COLO829 (cell line): ENCODE measurements at regions not wholly inside any gene's neighbourhood (a gene's known extent, or its start where the extent isn't known, plus 50 kb on each side); places are given as distances from the start of the nearest gene placed in this dataset.
"Not testable (repeated sequence)": the region's sequence is repeated elsewhere in the genome, so short reads cannot be mapped to it uniquely, and the experiment has no call there.

Experiments
- DNase-seq: peaks from one replicate; pipeline ENCODE4 v3.0.0; 2012; ENCODE audit warnings: low spot score

- DNase-seq: no peak
Measured at GRCh38 chr15:66635817-66636216, 66.2 kb upstream of the SMAD6 start.

GRCh38 chr15:66637044-66637443 lies 65.0 kb upstream of the SMAD6 start:
- DNase-seq: not testable (repeated sequence)

- no peak for DNase-seq
Measured at GRCh38 chr15:66638377-66638776, 63.7 kb upstream of the SMAD6 start.

- DNase-seq: no peak
Measured at GRCh38 chr15:66641485-66642315, 60.3 kb upstream of the SMAD6 start.

DNA sequence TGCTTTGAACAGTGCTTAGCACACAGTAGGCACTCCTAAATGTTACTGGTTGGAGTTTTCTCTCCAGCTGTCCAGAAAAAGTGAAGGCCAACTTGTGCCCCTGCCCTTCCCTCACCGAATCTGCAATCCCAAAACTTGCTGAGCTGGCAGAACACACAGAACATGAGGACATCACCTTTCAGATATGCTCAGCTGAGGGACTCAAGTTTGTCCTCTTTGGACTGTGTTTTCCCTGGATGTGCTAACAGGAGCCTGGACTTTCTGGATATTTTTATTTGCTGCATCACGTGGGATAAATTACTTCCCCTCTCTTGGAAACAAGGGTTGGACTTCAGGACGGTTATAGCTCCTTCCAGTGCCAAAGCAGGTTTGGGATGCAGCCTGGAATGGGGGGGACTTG lies 59.5 kb upstream of the SMAD6 start:
- DNase-seq: no peak

DNA sequence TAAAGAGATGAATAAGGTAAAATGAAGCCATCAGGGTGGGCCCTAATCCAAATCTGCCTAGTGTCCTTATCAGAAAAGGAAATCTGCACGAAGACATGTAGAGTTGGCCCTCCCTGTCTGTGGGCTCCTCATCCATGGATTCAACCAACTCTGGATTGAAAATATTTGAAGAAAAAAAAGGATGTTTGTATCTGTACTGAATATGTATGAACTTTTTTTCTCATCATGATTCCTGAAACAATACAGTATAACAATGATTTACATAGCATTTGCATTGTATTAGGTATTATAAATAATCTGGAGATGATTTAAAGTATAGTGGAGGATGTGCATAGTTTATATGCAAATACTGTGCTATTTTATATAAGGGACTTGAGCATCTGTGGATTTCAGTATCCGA lies 59.0 kb upstream of the SMAD6 start:
- DNase-seq: no peak

GRCh38 chr15:66644000-66644787 lies 57.8 kb upstream of the SMAD6 start:
- no peak for DNase-seq

DNA sequence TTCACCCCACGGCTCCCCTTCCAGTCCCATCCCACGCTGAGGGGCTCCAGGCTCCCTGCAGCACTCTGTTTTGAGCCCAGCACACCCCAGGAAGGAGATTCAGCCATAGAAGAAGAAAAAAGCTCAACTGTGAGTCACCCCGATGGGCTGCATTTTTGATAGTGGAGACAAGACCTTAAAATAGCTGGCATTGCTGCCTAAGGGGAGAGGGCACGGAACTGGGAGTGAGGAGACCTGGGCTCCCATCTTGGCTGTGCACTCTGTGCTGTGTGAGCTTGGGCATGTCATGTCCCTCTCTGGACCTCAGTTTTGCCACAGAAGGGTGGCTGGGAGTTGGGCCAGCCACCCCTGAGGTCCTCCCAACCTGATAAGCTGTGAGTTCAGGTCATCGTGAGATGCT lies 57.2 kb upstream of the SMAD6 start:
- DNase-seq: no peak

GRCh38 chr15:66646308-66646707 lies 55.7 kb upstream of the SMAD6 start:
- DNase-seq: peak; percentile 64

DNA sequence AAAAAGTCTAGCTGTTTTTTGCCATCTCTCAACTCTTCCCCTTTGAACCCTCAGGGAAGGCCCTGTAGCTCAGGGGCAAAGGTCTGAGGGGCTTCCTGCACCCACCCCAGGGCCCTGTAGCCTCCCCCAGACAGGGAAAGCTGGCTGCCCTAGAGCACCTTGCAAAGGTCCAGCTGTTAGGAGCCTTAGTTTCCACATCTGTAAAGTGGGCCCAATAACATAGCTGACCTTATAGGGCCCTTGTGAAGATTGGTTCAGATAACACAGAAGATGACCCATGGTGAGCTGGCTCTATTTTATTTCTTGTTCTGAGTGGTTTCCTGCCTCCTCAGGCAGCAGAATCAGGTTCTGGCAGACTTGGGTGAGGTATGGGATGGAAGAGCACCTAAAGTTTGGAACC lies 55.2 kb upstream of the SMAD6 start:
- DNase-seq: no peak

- no peak for DNase-seq
Measured at GRCh38 chr15:66647358-66647757, 54.7 kb upstream of the SMAD6 start.

- no peak for DNase-seq
Measured at GRCh38 chr15:66648588-66648987, 53.4 kb upstream of the SMAD6 start.

DNA sequence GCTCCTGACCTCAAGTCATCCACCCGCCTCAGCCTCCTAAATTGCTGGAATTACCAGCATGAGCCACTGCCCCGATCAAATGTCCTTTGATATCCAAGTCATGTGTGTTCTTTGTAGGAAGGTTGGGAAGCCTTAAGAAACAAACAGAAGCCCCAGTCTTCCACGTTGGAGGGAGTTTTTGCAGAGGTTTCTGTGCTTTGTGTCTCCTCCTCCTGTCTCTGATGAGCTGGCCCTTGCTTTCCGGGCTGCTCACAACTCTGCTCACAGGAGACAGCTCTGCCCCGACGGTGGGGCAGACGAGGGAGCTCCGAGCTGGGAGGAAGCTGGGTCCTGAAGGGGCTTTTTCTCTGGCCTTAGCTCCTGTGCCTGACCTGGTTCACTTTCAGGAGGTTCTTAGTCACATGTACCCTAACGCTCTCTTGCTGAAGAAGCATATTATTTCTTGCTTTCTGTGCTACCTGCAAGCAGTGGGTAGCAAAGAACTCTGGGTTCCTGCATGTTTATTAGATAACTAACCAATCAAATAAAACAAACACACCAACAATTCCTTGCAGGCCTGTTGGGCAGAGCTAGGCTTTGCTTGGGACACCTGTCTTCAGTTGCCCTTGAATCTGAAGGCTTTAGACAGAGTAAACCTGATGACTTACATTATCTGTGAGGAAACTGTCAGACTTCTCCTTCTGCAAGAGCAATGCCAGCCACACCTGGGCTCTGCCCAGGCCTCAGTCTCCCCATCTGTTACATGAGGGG lies 52.6 kb upstream of the SMAD6 start:
- DNase-seq: peak; percentile 56

- DNase-seq: no peak
Measured at GRCh38 chr15:66650433-66650832, 51.6 kb upstream of the SMAD6 start.

GRCh38 chr15:66651198-66651597 lies 50.8 kb upstream of the SMAD6 start:
- no peak for DNase-seq

- no peak for DNase-seq
Measured at GRCh38 chr15:66651913-66652642, 50.0 kb upstream of the SMAD6 start.
